Esophagus squamous epithelium (tissue), 5 donors: ENCODE measurements at regions not wholly inside any gene's neighbourhood (a gene's known extent, or its start where the extent isn't known, plus 50 kb on each side); places are given as distances from the start of the nearest gene placed in this dataset.

Experiments
- DNase-seq: peaks from one replicate; lab custom pipeline; 2025; lab: John Stamatoyannopoulos, UW
- H3K27ac ChIP-seq, 4 donors: fragments of 200-600 bp; sonication (generic); one replicate each; pipeline ENCODE4 v1.5.1; 2016 to 2019; ENCODE audit warnings: mild to moderate bottlenecking in 1 of 4
- H3K27me3 ChIP-seq, 4 donors: fragments of 200-600 bp; sonication (generic); 1 replicate in 3 of 4; 2 replicates in 1 of 4; pipeline versions ENCODE4 v1.5.1 to v1.6.0; 2017 to 2021; ENCODE audit warnings: antibody characterized with exemption in 1 of 4
- H3K36me3 ChIP-seq, 3 donors: fragments of 200-600 bp; sonication (generic); one replicate each; pipeline ENCODE4 v1.5.1; 2016 to 2019
- H3K4me1 ChIP-seq, 3 donors: fragments of 200-600 bp; sonication (generic); one replicate each; pipeline ENCODE4 v1.5.1; 2017 to 2019
- H3K4me3 ChIP-seq, 4 donors: fragments of 200-600 bp; sonication (generic); 1 replicate in 3 of 4; 2 replicates in 1 of 4; pipeline ENCODE4 v1.5.1; 2016 to 2019; ENCODE audit warnings: mild to moderate bottlenecking in 2 of 4, moderate library complexity in 1 of 4
- H3K9me3 ChIP-seq, 3 donors: fragments of 200-600 bp; sonication (generic); one replicate each; pipeline ENCODE4 v1.5.1; 2016 to 2019
- CTCF ChIP-seq, 6 experiments: fragments of 450-650 bp in 4 of 6; fragments of 200-600 bp in 2 of 6; sonication (generic) in 2 of 6; IDR thresholded peaks; one replicate each; pipeline ENCODE4 v1.5.1; 2016 to 2019; ENCODE audit warnings: antibody characterized with exemption in 6 of 6, mild to moderate bottlenecking in 4 of 6, moderate library complexity in 4 of 6
- POLR2A ChIP-seq, 4 donors: fragments of 450-650 bp; IDR thresholded peaks; one replicate each; pipeline ENCODE4 v1.6.1; 2017; ENCODE audit warnings: antibody characterized with exemption in 4 of 4, mild to moderate bottlenecking in 4 of 4, moderate library complexity in 3 of 4
- WGBS, 2 donors: methylation state at CpG; one replicate each; pipeline ENCODE4 v1.1.5; 2018; 5-methylcytosine and 5-hydroxymethylcytosine counted together
- intact Hi-C: fragments of 100-400 bp; cut with DNase I; formaldehyde crosslinking; loops from one replicate; pipeline ENCODE4 v1.15.0; 2022
- donor health status: DM: yes; HTN: yes; CAD: no.

- no peak for DNase-seq
- intact Hi-C loops: no loop called here
- no peaks in the 10 kb centered on the region for H3K27me3 ChIP-seq
Observed at GRCh38 chr16:55169780-55170179, 154.2 kb upstream of the IRX6 start.

DNA sequence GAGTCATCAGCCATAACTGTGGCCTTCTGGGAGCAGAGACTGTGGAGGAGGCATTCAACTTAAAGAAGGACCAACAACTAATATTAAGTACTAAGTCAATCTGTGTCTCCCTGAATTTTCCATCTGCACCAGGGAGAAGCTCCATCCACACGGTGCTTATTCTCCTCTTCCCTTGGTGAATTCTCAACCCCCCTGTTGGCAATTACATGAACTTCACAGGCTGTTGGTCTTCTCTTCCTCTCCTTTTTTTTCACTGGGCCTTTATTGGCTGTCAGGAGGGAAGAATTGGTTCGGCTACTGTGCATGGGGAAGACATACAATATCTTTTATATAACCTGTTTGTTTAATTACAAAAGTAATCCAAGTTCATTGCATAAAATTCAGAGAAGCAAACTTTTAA, 152.8 kb upstream of the IRX6 start:
- Histone ChIP-seq H3K36me3 (no peaks in the 10 kb centered on the region), H3K4me1 (no peaks in the 10 kb centered on the region), H3K9me3 (no peaks in the 10 kb centered on the region), H3K27me3 (no peaks in the 10 kb centered on the region), H3K27ac (no peak overlapping the region), H3K4me3 (no peak overlapping the region)
- intact Hi-C loops: no loop called here
- no peak for DNase-seq
- TF ChIP-seq CTCF (IDR thresholded peaks at IDR 0.05): no peak
- no peak for TF ChIP-seq POLR2A (IDR thresholded peaks at IDR 0.05)
- 61 to 70% methylated on average over 2 of the region's 2 CpGs for WGBS, 2 donors

More at GRCh38 chr16:55169780-55170179, 154.2 kb upstream of the IRX6 start:
- TF ChIP-seq CTCF (IDR thresholded peaks at IDR 0.05) (no peak), POLR2A (IDR thresholded peaks at IDR 0.05) (no peak)
- Histone ChIP-seq H3K4me3 (no peak overlapping the region), H3K4me1 (no peaks in the 10 kb centered on the region), H3K27ac (no peak overlapping the region), H3K36me3 (no peaks in the 10 kb centered on the region), H3K9me3 (no peaks in the 10 kb centered on the region)
- 83 to 84% methylated on average over 9 of the region's 9 CpGs for WGBS, 2 donors

DNA sequence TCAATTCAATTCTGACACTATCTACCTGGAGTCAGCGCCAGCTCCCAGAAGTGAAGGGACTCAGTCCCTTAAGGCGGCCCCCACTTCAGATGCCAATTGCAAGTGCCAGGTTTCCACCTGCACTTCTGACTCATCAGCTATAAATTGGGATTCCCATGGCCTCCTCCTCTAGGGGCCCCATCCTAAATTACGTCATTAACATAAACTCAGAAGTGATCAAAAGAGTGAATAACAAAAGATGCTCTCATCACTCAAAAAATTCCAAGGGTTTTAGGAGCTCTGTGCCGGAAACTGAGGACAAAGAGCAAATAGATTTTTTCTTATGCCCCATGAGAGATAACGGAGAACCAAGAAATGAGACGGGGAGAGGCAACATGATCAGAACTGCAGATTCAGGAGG, 148.6 kb upstream of the IRX6 start:
- no peak overlapping the region for H3K27ac ChIP-seq
- no peak overlapping the region for H3K4me3 ChIP-seq
- intact Hi-C loops: no loop called here
- 64 to 75% methylated on average over 5 to 6 of the region's 6 CpGs for WGBS, 2 donors
- TF ChIP-seq CTCF (IDR thresholded peaks at IDR 0.05): no peak
- no peak for TF ChIP-seq POLR2A (IDR thresholded peaks at IDR 0.05)
- H3K27me3 ChIP-seq: no peaks in the 10 kb centered on the region
- no peaks in the 10 kb centered on the region for H3K9me3 ChIP-seq
- H3K36me3 ChIP-seq: no peaks in the 10 kb centered on the region
- DNase-seq: no peak
- no peaks in the 10 kb centered on the region for H3K4me1 ChIP-seq

DNA sequence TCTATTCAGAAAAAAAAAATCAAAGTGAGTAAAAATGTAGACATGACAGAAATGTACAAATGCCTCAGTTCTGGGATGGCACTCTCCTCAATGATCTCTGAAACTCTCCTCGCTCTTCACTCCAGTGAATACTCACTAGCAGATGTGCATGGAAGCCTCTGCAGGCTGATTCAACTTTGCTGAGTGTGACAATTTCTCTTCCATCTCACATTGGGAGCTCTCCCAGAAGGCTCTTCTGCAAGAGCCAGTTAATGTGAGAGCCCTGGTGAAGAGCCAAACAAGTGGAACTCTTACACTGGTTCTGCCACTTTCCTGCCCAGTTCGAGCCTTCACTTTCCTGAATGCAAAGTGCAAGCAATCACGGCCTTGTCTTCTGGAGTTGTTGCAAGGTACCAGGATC, 147.1 kb upstream of the IRX6 start:
- TF ChIP-seq POLR2A (IDR thresholded peaks at IDR 0.05) (no peak), CTCF (IDR thresholded peaks at IDR 0.05) (no peak)
- no peaks in the 10 kb centered on the region for H3K27me3 ChIP-seq
- 61 to 95% methylated on average over 3 of the region's 3 CpGs for WGBS, 2 donors
- no peak overlapping the region for H3K4me3 ChIP-seq
- no peak overlapping the region for H3K27ac ChIP-seq
- DNase-seq: no peak
- intact Hi-C loops: no loop called here
- H3K36me3 ChIP-seq: no peaks in the 10 kb centered on the region
- H3K4me1 ChIP-seq: no peaks in the 10 kb centered on the region
- H3K9me3 ChIP-seq: no peaks in the 10 kb centered on the region

GRCh38 chr16:55179411-55179810, 144.6 kb upstream of the IRX6 start:
- Histone ChIP-seq H3K4me3 (no peak overlapping the region), H3K4me1 (no peaks in the 10 kb centered on the region), H3K36me3 (no peaks in the 10 kb centered on the region), H3K27ac (no peak overlapping the region), H3K27me3 (peaks cover 0 to 9% (median 0%) of the 10 kb centered on the region in 4 donors), H3K9me3 (no peaks in the 10 kb centered on the region)
- intact Hi-C loops: no loop called here
- no peak for DNase-seq
- 18 to 64% methylated on average over 1 of the region's 1 CpG for WGBS, 2 donors
- TF ChIP-seq POLR2A (IDR thresholded peaks at IDR 0.05): no peak
- TF ChIP-seq CTCF (IDR thresholded peaks at IDR 0.05): no peak
